Fibroblast of pulmonary artery (primary cell): ENCODE measurements at regions not wholly inside any gene's neighbourhood (a gene's known extent, or its start where the extent isn't known, plus 50 kb on each side); places are given as distances from the start of the nearest gene placed in this dataset.
"Not testable (repeated sequence)": the region's sequence is repeated elsewhere in the genome, so short reads cannot be mapped to it uniquely, and the experiment has no call there.

ENCODE experiments used
- DNase-seq: peaks from one replicate; pipeline ENCODE4 v3.0.0-alpha.2; 2010; ENCODE audit warnings: low read depth
- H3K4me3 ChIP-seq: replicated peaks from 2 replicates; pipeline ENCODE4 v1.5.1; 2011; ENCODE audit warnings: low read depth, mild to moderate bottlenecking, control low read depth, low read length, moderate library complexity
- CTCF ChIP-seq: IDR thresholded peaks from 2 replicates; pipeline ENCODE4 v1.5.1; 2011; ENCODE audit warnings: mild to moderate bottlenecking, control low read depth, low read length, inconsistent platforms; ENCODE audit errors: missing control alignments

- no peak for DNase-seq
- TF ChIP-seq CTCF: no peak
- H3K4me3 ChIP-seq: no peak overlapping the region
These were observed 177.2 kb upstream of the MAP3K1 start for GRCh38 chr5:56638061-56638621.

GRCh38 chr5:56637321-56637920 is 177.9 kb upstream of the MAP3K1 start:
- peak; percentile 61 for DNase-seq
- no peak for TF ChIP-seq CTCF

GRCh38 chr5:56633950-56634349 is 181.4 kb upstream of the MAP3K1 start:
- TF ChIP-seq CTCF: no peak
- H3K4me3 ChIP-seq: no peak overlapping the region
- DNase-seq: no peak

More at GRCh38 chr5:56637321-56637920, 177.9 kb upstream of the MAP3K1 start:
- H3K4me3 ChIP-seq: no peak overlapping the region

- no peak for DNase-seq
- TF ChIP-seq CTCF: no peak
- H3K4me3 ChIP-seq: no peak overlapping the region
These were observed 182.4 kb upstream of the MAP3K1 start for GRCh38 chr5:56632939-56633338.

GRCh38 chr5:56632199-56632598 is 183.2 kb upstream of the MAP3K1 start:
- no peak for DNase-seq
- no peak overlapping the region for H3K4me3 ChIP-seq
- no peak for TF ChIP-seq CTCF

- H3K4me3 ChIP-seq: no peak overlapping the region
- DNase-seq: no peak
- no peak for TF ChIP-seq CTCF
These were observed 183.6 kb upstream of the MAP3K1 start for GRCh38 chr5:56631719-56632118.

GRCh38 chr5:56628616-56629015 is 186.7 kb upstream of the MAP3K1 start:
- H3K4me3 ChIP-seq: not testable (repeated sequence)

More at GRCh38 chr5:56628616-56629015, 186.7 kb upstream of the MAP3K1 start:
- not testable (repeated sequence) for DNase-seq
